IMR-90 (cell line): ENCODE measurements at regions not wholly inside any gene's neighbourhood (a gene's known extent, or its start where the extent isn't known, plus 50 kb on each side); places are given as distances from the start of the nearest gene placed in this dataset.

Source experiments
- BHLHE40 ChIP-seq: fragments of 150-350 bp; IDR thresholded peaks from 2 replicates; pipeline ENCODE4 v1.6.1; 2016; ENCODE audit warnings: mild to moderate bottlenecking, low read depth, low read length
- CTCF ChIP-seq: conservative IDR thresholded peaks from 2 replicates; pipeline ENCODE4 v1.5.1; 2012; ENCODE audit warnings: mild to moderate bottlenecking, low read depth, low read length, improper control_type of control experiment
- MAFK ChIP-seq: IDR thresholded peaks from 2 replicates; pipeline ENCODE4 v1.6.1; 2012; ENCODE audit warnings: low read depth, low read length, improper control_type of control experiment
- POLR2A ChIP-seq: IDR thresholded peaks from 2 replicates; pipeline ENCODE4 v1.6.1; 2012; ENCODE audit warnings: mild to moderate bottlenecking, low read depth, low read length
- RAD21 ChIP-seq: IDR thresholded peaks from 2 replicates; pipeline ENCODE4 v1.6.1; 2012; ENCODE audit warnings: low read length, improper control_type of control experiment
- RCOR1 ChIP-seq: IDR thresholded peaks from 2 replicates; pipeline ENCODE4 v1.6.1; 2012; ENCODE audit warnings: mild to moderate bottlenecking, low read length, improper control_type of control experiment; ENCODE audit not compliant: insufficient replicate concordance
- RFX5 ChIP-seq: IDR thresholded peaks from 2 replicates; pipeline ENCODE4 v1.8.0; 2012; ENCODE audit warnings: low read depth, mild to moderate bottlenecking, low read length, moderate library complexity

GRCh38 chr4:125679989-125680388 is 365.2 kb downstream of the FAT4 start:
- no peak for TF ChIP-seq RCOR1
- no peak for TF ChIP-seq RFX5
- TF ChIP-seq CTCF = no peak
- TF ChIP-seq RAD21 = no peak
- no peak for TF ChIP-seq BHLHE40
- TF ChIP-seq MAFK = peak; percentile 25; the same call in 1 of the 2 replicates
- no peak for TF ChIP-seq POLR2A
